ENCODE measurements at regions not wholly inside any gene's neighbourhood (a gene's known extent, or its start where the extent isn't known, plus 50 kb on each side); places are given as distances from the start of the nearest gene placed in this dataset.

GRCh38 chr11:71116693-71117040 is 135.7 kb downstream of the SHANK2 start:
- TF ChIP-seq CTCF (IDR thresholded peaks at IDR 0.05; ENCODE audit: borderline replicate concordance, extremely low read depth, low read length, poor library complexity, severe bottlenecking): no peak
- TF ChIP-seq EZH2 (IDR thresholded peaks at IDR 0.05; ENCODE audit: borderline replicate concordance, low read depth, low read length, severe bottlenecking): no peak

Data from DND-41 (cell line).